ENCODE measurements at regions not wholly inside any gene's neighbourhood (a gene's known extent, or its start where the extent isn't known, plus 50 kb on each side); places are given as distances from the start of the nearest gene placed in this dataset.

GRCh38 chr2:9755638-9756037, 87.6 kb upstream of the TAF1B start:
- no TSS peak for BruUV-seq (replicated peaks)
- Histone ChIP-seq H2AFZ (ENCODE audit: low read length) (no peak overlapping the region), H3K9ac (ENCODE audit: low read length) (no peak overlapping the region), H3K4me1 (ENCODE audit: insufficient read depth, low read length) (peaks cover 37% of the 10 kb centered on the region), H3K27ac (ENCODE audit: low read length) (no peak overlapping the region), H3K4me2 (ENCODE audit: low read length) (no peak overlapping the region), H3K9me3 (ENCODE audit: low read length) (no peaks in the 10 kb centered on the region), H3K4me3 (ENCODE audit: low read length) (no peak overlapping the region), H3F3A (ENCODE audit: low read length, unreplicated experiment) (no peaks in the 10 kb centered on the region), H3K36me3 (ENCODE audit: low read depth, low read length) (no peaks in the 10 kb centered on the region), H3K27me3 (ENCODE audit: low read length) (no peaks in the 10 kb centered on the region), H3K9me2 (replicated peaks; ENCODE audit: low read length) (no peaks in the 10 kb centered on the region), H3K79me2 (ENCODE audit: low read length) (no peaks in the 10 kb centered on the region), H4K20me1 (ENCODE audit: low read length) (no peaks in the 10 kb centered on the region)
- intact Hi-C loops (cut with micrococcal nuclease) = no loop called here
- ATAC-seq (no peak), DNase-seq (no peak)
- CTCF ChIA-PET = no interaction called here
- POLR2A ChIA-PET (ENCODE audit: unreplicated experiment) = no interaction called here
- TF ChIP-seq EZH2phosphoT487 (IDR thresholded peaks at IDR 0.05; ENCODE audit: borderline replicate concordance, low read length) (no peak), CTCF (conservative IDR thresholded peaks at IDR 0.05; ENCODE audit: low read depth, low read length) (no peak), EZH2 (IDR thresholded peaks at IDR 0.05; ENCODE audit: low read length, unreplicated experiment) (no peak)

GRCh38 chr2:9756692-9757250, 86.5 kb upstream of the TAF1B start:
- no peak overlapping the region for H3K27ac ChIP-seq (ENCODE audit: low read length)
- H3F3A ChIP-seq (ENCODE audit: low read length, unreplicated experiment) = no peaks in the 10 kb centered on the region
- no peaks in the 10 kb centered on the region for H3K79me2 ChIP-seq (ENCODE audit: low read length)
- no peak for TF ChIP-seq EZH2 (IDR thresholded peaks at IDR 0.05; ENCODE audit: low read length, unreplicated experiment)
- no peak for TF ChIP-seq EZH2phosphoT487 (IDR thresholded peaks at IDR 0.05; ENCODE audit: borderline replicate concordance, low read length)
- TF ChIP-seq CTCF (conservative IDR thresholded peaks at IDR 0.05; ENCODE audit: low read depth, low read length) = no peak
- DNase-seq (no peak), ATAC-seq (no peak)
- no peak overlapping the region for H3K4me3 ChIP-seq (ENCODE audit: low read length)
- peaks cover 35% of the 10 kb centered on the region for H3K4me1 ChIP-seq (ENCODE audit: insufficient read depth, low read length)
- POLR2A ChIA-PET (ENCODE audit: unreplicated experiment) = no interaction called here
- H3K9me3 ChIP-seq (ENCODE audit: low read length) = no peaks in the 10 kb centered on the region
- intact Hi-C loops (cut with micrococcal nuclease) = no loop called here
- no peaks in the 10 kb centered on the region for H4K20me1 ChIP-seq (ENCODE audit: low read length)
- no peak overlapping the region for H2AFZ ChIP-seq (ENCODE audit: low read length)
- CTCF ChIA-PET = no interaction called here
- H3K9ac ChIP-seq (ENCODE audit: low read length) = no peak overlapping the region
- no peaks in the 10 kb centered on the region for H3K36me3 ChIP-seq (ENCODE audit: low read depth, low read length)
- BruUV-seq (replicated peaks) = no TSS peak
- H3K9me2 ChIP-seq (replicated peaks; ENCODE audit: low read length) = no peaks in the 10 kb centered on the region
- no peak overlapping the region for H3K4me2 ChIP-seq (ENCODE audit: low read length)
- H3K27me3 ChIP-seq (ENCODE audit: low read length) = no peaks in the 10 kb centered on the region

DNA sequence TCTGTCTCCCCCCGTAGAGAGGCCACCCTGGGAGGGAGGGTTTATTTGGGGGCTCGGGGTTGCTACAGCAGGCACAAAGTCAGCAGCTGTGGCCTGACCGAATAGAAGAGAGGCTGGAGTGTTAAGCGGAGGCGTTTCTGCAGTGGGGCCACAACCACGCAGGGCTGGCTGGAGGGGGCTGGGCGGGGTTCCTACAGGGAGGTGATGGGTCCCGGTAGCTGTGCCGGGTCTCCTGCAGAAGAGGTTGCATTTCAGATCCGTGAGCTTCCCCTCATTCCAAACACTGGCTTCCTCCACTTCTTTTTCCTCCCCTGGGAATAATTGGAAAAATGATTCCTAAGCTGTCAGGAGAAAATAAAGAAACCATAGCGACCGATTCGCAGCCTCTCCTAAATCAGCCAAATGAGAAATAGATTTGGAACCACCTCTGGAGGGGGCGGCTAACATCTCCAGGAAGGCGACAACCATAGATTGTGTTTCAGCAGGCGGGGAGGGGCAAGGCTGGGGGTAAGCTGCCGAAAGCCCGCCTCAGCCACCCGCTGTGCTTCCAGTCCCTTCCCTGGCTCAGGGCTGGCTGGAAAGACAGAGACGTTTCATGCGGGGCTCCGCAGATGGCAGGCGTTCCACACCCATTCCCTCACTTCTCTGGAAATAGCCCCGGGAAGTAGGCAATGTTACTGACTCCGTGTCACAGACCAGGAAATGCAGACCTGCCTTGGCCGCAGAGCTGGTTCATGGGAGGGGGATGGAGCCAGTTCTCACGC, 85.6 kb upstream of the TAF1B start:
- DNase-seq (no peak), ATAC-seq (no peak)
- Histone ChIP-seq H3K27me3 (ENCODE audit: low read length) (no peaks in the 10 kb centered on the region), H3K4me2 (ENCODE audit: low read length) (no peak overlapping the region), H3K9me3 (ENCODE audit: low read length) (no peaks in the 10 kb centered on the region), H2AFZ (ENCODE audit: low read length) (no peak overlapping the region), H3K4me1 (ENCODE audit: insufficient read depth, low read length) (peaks cover 27% of the 10 kb centered on the region), H3K27ac (ENCODE audit: low read length) (no peak overlapping the region), H3K9ac (ENCODE audit: low read length) (no peak overlapping the region), H3K4me3 (ENCODE audit: low read length) (no peak overlapping the region), H3K36me3 (ENCODE audit: low read depth, low read length) (no peaks in the 10 kb centered on the region), H3K79me2 (ENCODE audit: low read length) (no peaks in the 10 kb centered on the region), H3K9me2 (replicated peaks; ENCODE audit: low read length) (no peaks in the 10 kb centered on the region), H3F3A (ENCODE audit: low read length, unreplicated experiment) (no peaks in the 10 kb centered on the region), H4K20me1 (ENCODE audit: low read length) (no peaks in the 10 kb centered on the region)
- ChIA-PET CTCF (interaction anchor here (0.5 kb wide), 1 partner anchor 316 kb away, joined by 4 read pairs; no protein-coding TSS in a partner anchor), POLR2A (ENCODE audit: unreplicated experiment) (no interaction called here)
- BruUV-seq (replicated peaks) = no TSS peak
- no peak for TF ChIP-seq CTCF (conservative IDR thresholded peaks at IDR 0.05; ENCODE audit: low read depth, low read length)
- TF ChIP-seq EZH2 (IDR thresholded peaks at IDR 0.05; ENCODE audit: low read length, unreplicated experiment) = no peak
- no peak for TF ChIP-seq EZH2phosphoT487 (IDR thresholded peaks at IDR 0.05; ENCODE audit: borderline replicate concordance, low read length)
- intact Hi-C loops (cut with micrococcal nuclease) = no loop called here
